H9 (cell line): ENCODE measurements at regions not wholly inside any gene's neighbourhood (a gene's known extent, or its start where the extent isn't known, plus 50 kb on each side); places are given as distances from the start of the nearest gene placed in this dataset.

ENCODE experiments used
- DNase-seq: peaks from one replicate; pipeline ENCODE4 v3.0.0-alpha.2; 2017
- H2AFZ ChIP-seq: one replicate; pipeline ENCODE4 v1.6.1; 2013; ENCODE audit warnings: mild to moderate bottlenecking, low read length, control low read depth, moderate library complexity
- H2AK5ac ChIP-seq: 2 replicates; pipeline ENCODE4 v1.6.1; 2013; ENCODE audit warnings: low read length, control low read depth, mixed read lengths; ENCODE audit not compliant: insufficient read length
- H2BK120ac ChIP-seq: one replicate; pipeline ENCODE4 v1.6.1; 2013; ENCODE audit warnings: low read depth, mild to moderate bottlenecking, low read length, control low read depth, inconsistent platforms; ENCODE audit not compliant: poor library complexity, severe bottlenecking
- H2BK12ac ChIP-seq: 2 replicates; pipeline ENCODE4 v1.6.1; 2013; ENCODE audit warnings: low read length, control low read depth, mixed read lengths, low read depth; ENCODE audit not compliant: insufficient read length
- H2BK15ac ChIP-seq: 2 replicates; pipeline ENCODE4 v1.6.1; 2013; ENCODE audit warnings: low read depth, low read length, control low read depth
- H2BK20ac ChIP-seq: one replicate; pipeline ENCODE4 v1.6.1; 2013; ENCODE audit warnings: low read depth, mild to moderate bottlenecking, low read length, control low read depth, inconsistent platforms; ENCODE audit not compliant: poor library complexity, severe bottlenecking
- H2BK5ac ChIP-seq: 2 replicates; pipeline ENCODE4 v1.6.1; 2013; ENCODE audit warnings: low read length, control low read depth, mixed read lengths; ENCODE audit not compliant: insufficient read length
- H3K14ac ChIP-seq: 2 replicates; pipeline ENCODE4 v1.6.1; 2013; ENCODE audit warnings: low read length, control low read depth; ENCODE audit not compliant: insufficient read depth
- H3K18ac ChIP-seq: 2 replicates; pipeline ENCODE4 v1.6.1; 2013; ENCODE audit warnings: low read depth, mild to moderate bottlenecking, mixed read lengths, low read length, control low read depth; ENCODE audit not compliant: insufficient read length
- H3K23ac ChIP-seq: 2 replicates; pipeline ENCODE4 v1.6.1; 2013; ENCODE audit warnings: low read length, control low read depth, mixed read lengths, low read depth; ENCODE audit not compliant: insufficient read length
- H3K23me2 ChIP-seq: 2 replicates; pipeline ENCODE4 v1.6.1; 2013; ENCODE audit warnings: low read depth, mild to moderate bottlenecking, mixed read lengths, low read length, control low read depth; ENCODE audit not compliant: insufficient read length, poor library complexity, severe bottlenecking
- H3K27ac ChIP-seq: 2 replicates; pipeline ENCODE4 v1.5.1; 2013; ENCODE audit warnings: low read length, control low read depth, mixed read lengths, low read depth; ENCODE audit not compliant: insufficient read length
- H3K27me3 ChIP-seq: 2 replicates; pipeline ENCODE4 v1.6.1; 2013; ENCODE audit warnings: low read length, control low read depth, inconsistent platforms; ENCODE audit not compliant: insufficient read depth
- H3K4ac ChIP-seq: 2 replicates; pipeline ENCODE4 v1.6.1; 2013; ENCODE audit warnings: low read depth, mild to moderate bottlenecking, control low read depth, inconsistent platforms, low read length, moderate library complexity
- H3K4me1 ChIP-seq: 2 replicates; pipeline ENCODE4 v1.6.1; 2013; ENCODE audit warnings: low read length, control low read depth, inconsistent platforms; ENCODE audit not compliant: insufficient read depth
- H3K4me2 ChIP-seq: 2 replicates; pipeline ENCODE4 v1.6.1; 2013; ENCODE audit warnings: low read length, control low read depth, mixed read lengths; ENCODE audit not compliant: insufficient read length, insufficient read depth
- H3K56ac ChIP-seq: 2 replicates; pipeline ENCODE4 v1.6.1; 2013; ENCODE audit warnings: low read depth, mild to moderate bottlenecking, mixed read lengths, low read length, control low read depth; ENCODE audit not compliant: insufficient read length
- H3K79me1 ChIP-seq: 2 replicates; pipeline ENCODE4 v1.6.1; 2013; ENCODE audit warnings: low read depth, mild to moderate bottlenecking, moderate library complexity, low read length, control low read depth, inconsistent platforms; ENCODE audit not compliant: insufficient read depth, poor library complexity, severe bottlenecking
- H3K79me2 ChIP-seq: 2 replicates; pipeline ENCODE4 v1.6.1; 2013; ENCODE audit warnings: low read length, control low read depth, inconsistent platforms; ENCODE audit not compliant: insufficient read depth
- H3K9ac ChIP-seq: 2 replicates; pipeline ENCODE4 v1.6.1; 2013; ENCODE audit warnings: low read length, control low read depth, mixed read lengths; ENCODE audit not compliant: insufficient read length; ENCODE audit errors: extremely low read depth
- H3K9me3 ChIP-seq: one replicate; pipeline ENCODE4 v1.6.1; 2013; ENCODE audit warnings: low read depth, low read length, inconsistent platforms; ENCODE audit not compliant: control insufficient read depth
- H3T11ph ChIP-seq: one replicate; pipeline ENCODE4 v1.6.1; 2013; ENCODE audit warnings: mild to moderate bottlenecking, low read length, control low read depth, inconsistent platforms
- H4K20me1 ChIP-seq: one replicate; pipeline ENCODE4 v1.6.1; 2013; ENCODE audit not compliant: control insufficient read depth, insufficient read length, insufficient read depth
- H4K5ac ChIP-seq: 2 replicates; pipeline ENCODE4 v1.6.1; 2013; ENCODE audit warnings: low read depth, mild to moderate bottlenecking, mixed read lengths, low read length, control low read depth; ENCODE audit not compliant: insufficient read length
- H4K8ac ChIP-seq: replicated peaks from 2 replicates; pipeline ENCODE4 v1.6.1; 2013; ENCODE audit warnings: low read length, control low read depth, mixed read lengths, low read depth; ENCODE audit not compliant: insufficient read length
- H4K91ac ChIP-seq: 2 replicates; pipeline ENCODE4 v1.6.1; 2013; ENCODE audit warnings: low read depth, mild to moderate bottlenecking, moderate library complexity, mixed read lengths, low read length, control low read depth; ENCODE audit not compliant: insufficient read length
- H3K27ac Mint-ChIP-seq, 3 experiments: 2 replicates in 2 of 3; 3 replicates in 1 of 3; pipeline ENCODE4 v1.8.0; 2020 to 2021; ENCODE audit warnings: mixed read lengths in 3 of 3, mild to moderate bottlenecking in 1 of 3, moderate library complexity in 1 of 3
- H3K27me3 Mint-ChIP-seq: 2 replicates; pipeline ENCODE4 v1.8.0; 2021; ENCODE audit warnings: low read depth, mild to moderate bottlenecking, moderate library complexity, mixed read lengths
- H3K36me3 Mint-ChIP-seq, 3 experiments: 2 replicates in 2 of 3; 3 replicates in 1 of 3; pipeline ENCODE4 v1.8.0; 2020 to 2021; ENCODE audit warnings: low read depth in 3 of 3, mixed read lengths in 3 of 3; ENCODE audit not compliant: insufficient read depth in 1 of 3
- H3K4me1 Mint-ChIP-seq, 2 experiments: 2 replicates each; pipeline ENCODE4 v1.8.0; 2020; ENCODE audit warnings: mixed read lengths in 2 of 2
- H3K4me3 Mint-ChIP-seq, 2 experiments: 2 replicates in 1 of 2; 3 replicates in 1 of 2; pipeline ENCODE4 v1.8.0; 2020 to 2021; ENCODE audit warnings: mild to moderate bottlenecking in 2 of 2, mixed read lengths in 2 of 2, moderate library complexity in 1 of 2
- H3K9me3 Mint-ChIP-seq, 2 experiments: 2 replicates in 1 of 2; 3 replicates in 1 of 2; pipeline ENCODE4 v1.8.0; 2020; ENCODE audit warnings: mild to moderate bottlenecking in 2 of 2, mixed read lengths in 2 of 2, moderate library complexity in 1 of 2
- WGBS: extraction: QIAGEN DNeasy Blood & Tissue Kit; methylation state at CpG from one replicate; pipeline ENCODE4 v1.1.7; 2013; ENCODE audit warnings: missing lambda C conversion rate, low lambda C conversion rate, mixed read lengths; ENCODE audit not compliant: insufficient read length; ENCODE audit errors: extremely low coverage; 5-methylcytosine and 5-hydroxymethylcytosine counted together
- TF ChIP-seq, protein P1 (sequence below): fragments of 200-600 bp; sonication (generic); conservative IDR thresholded peaks from 3 replicates; pipeline ENCODE4 v1.8.0; 2021; ENCODE audit warnings: antibody characterized with exemption, mild to moderate bottlenecking

DNA sequence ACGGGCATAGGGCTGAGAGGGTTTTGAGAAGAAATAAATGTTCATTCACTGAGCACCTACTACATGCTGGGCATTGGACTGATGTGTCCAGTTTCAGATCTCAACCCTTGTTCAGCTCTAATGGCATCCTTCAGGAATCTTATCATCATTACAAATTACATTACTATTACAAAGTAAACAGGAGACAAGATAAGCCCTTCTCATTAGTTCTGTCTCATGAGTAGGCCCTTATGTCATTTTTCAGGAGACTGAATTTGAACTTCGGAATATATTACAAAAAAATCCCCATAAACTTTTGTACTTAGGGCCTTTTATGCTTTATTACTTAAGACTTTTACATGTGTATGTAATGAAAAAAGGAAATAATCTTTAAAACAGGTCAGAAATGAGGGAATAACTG is 289.7 kb downstream of the BAMBI start:
- H3K9ac ChIP-seq, result no peak overlapping the region

More for the DNA sequence above, 289.7 kb downstream of the BAMBI start:
- no peak overlapping the region for H2AK5ac ChIP-seq
- no peaks in the 10 kb centered on the region for H4K20me1 ChIP-seq
- no peak overlapping the region for H2BK20ac ChIP-seq
- no CpG with 5 or more reads among the region's 2 CpGs for WGBS
- H3K4me1 ChIP-seq, result no peaks in the 10 kb centered on the region
- Mint-ChIP-seq H3K4me1 (peaks cover 5 to 6% of the 10 kb centered on the region in 2 experiments), H3K4me3 (no peak overlapping the region), H3K27ac (no peak overlapping the region), H3K27me3 (no peaks in the 10 kb centered on the region), H3K9me3 (peaks cover 0 to 2% of the 10 kb centered on the region in 2 experiments; a peak in 2 of 5 replicates), H3K36me3 (0 out of 7 replicates have a peak, but pooled peaks cover 0 to 4% (median 0%) of the 10 kb centered on the region in 3 experiments)
- H3K4ac ChIP-seq, result no peak overlapping the region
- H2BK120ac ChIP-seq, result no peak overlapping the region
- no peak overlapping the region for H4K91ac ChIP-seq
- H3K56ac ChIP-seq, result no peak overlapping the region
- no peaks in the 10 kb centered on the region for H3K79me2 ChIP-seq
- no peak overlapping the region for H2AFZ ChIP-seq
- no peak overlapping the region for H3K4me2 ChIP-seq
- no peak overlapping the region for H3K23ac ChIP-seq
- no peak overlapping the region for H2BK12ac ChIP-seq
- no peak overlapping the region for H2BK15ac ChIP-seq
- no peaks in the 10 kb centered on the region for H3K9me3 ChIP-seq
- no peak overlapping the region for H4K5ac ChIP-seq
- TF ChIP-seq, protein P1, sequence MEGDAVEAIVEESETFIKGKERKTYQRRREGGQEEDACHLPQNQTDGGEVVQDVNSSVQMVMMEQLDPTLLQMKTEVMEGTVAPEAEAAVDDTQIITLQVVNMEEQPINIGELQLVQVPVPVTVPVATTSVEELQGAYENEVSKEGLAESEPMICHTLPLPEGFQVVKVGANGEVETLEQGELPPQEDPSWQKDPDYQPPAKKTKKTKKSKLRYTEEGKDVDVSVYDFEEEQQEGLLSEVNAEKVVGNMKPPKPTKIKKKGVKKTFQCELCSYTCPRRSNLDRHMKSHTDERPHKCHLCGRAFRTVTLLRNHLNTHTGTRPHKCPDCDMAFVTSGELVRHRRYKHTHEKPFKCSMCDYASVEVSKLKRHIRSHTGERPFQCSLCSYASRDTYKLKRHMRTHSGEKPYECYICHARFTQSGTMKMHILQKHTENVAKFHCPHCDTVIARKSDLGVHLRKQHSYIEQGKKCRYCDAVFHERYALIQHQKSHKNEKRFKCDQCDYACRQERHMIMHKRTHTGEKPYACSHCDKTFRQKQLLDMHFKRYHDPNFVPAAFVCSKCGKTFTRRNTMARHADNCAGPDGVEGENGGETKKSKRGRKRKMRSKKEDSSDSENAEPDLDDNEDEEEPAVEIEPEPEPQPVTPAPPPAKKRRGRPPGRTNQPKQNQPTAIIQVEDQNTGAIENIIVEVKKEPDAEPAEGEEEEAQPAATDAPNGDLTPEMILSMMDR, result no peak
- DNase-seq, result no peak
- H3K23me2 ChIP-seq, result no peaks in the 10 kb centered on the region
- H4K8ac ChIP-seq, result no peak overlapping the region
- no peak overlapping the region for H3K27ac ChIP-seq
- no peak overlapping the region for H3K14ac ChIP-seq
- H3K79me1 ChIP-seq, result no peaks in the 10 kb centered on the region
- no peak overlapping the region for H3K18ac ChIP-seq
- H3K27me3 ChIP-seq, result no peaks in the 10 kb centered on the region
- H3T11ph ChIP-seq, result no peak overlapping the region
- no peak overlapping the region for H2BK5ac ChIP-seq
